HG03432 (cell line): ENCODE measurements at regions not wholly inside any gene's neighbourhood (a gene's known extent, or its start where the extent isn't known, plus 50 kb on each side); places are given as distances from the start of the nearest gene placed in this dataset.
A peak's percentile ranks its signal among the peaks of the same experiment; 100 is the strongest.
"Not testable (repeated sequence)": the region's sequence is repeated elsewhere in the genome, so short reads cannot be mapped to it uniquely, and the experiment has no call there.

Source experiments
- ATAC-seq: cut with Tn5 transposase; IDR thresholded peaks from one replicate; pipeline ENCODE4 v1.9.1; 2021; ENCODE audit warnings: mild to moderate bottlenecking, moderate library complexity; ENCODE audit not compliant: unreplicated experiment

DNA sequence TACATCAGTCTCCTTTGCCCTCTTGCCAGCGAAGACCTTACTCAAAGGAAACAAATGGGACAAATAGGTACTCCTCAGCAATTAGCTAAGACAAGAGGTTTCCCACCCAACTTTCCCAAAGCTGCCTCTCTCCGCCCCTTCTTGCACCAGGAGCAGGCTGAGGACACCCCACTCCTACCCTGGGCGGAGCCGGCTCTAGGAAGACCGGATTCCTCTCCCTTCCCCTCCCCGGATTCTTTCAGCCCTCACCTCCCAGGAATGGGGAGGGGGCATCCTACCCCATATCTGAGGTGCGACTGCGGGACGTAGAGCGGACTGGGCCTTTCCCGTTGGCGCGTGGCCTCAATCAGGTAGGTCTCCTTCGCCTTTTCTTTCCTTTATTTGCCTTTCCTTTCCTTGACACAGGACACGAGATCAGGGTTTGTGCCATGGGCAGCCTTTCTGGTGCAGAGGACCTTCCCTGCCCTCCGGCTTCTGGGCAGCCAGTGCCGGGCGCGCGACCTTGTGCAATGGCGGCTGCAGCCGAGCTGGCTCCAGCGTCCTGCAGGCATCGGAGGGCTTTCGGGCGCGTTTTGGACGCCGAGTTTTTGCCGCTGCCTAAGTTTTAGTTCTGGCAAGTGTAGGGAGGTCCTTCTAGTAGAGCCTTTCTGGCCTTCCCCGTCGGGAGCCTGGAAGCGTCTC lies 279.9 kb downstream of the PLS3 start:
- not testable (repeated sequence) for ATAC-seq

DNA sequence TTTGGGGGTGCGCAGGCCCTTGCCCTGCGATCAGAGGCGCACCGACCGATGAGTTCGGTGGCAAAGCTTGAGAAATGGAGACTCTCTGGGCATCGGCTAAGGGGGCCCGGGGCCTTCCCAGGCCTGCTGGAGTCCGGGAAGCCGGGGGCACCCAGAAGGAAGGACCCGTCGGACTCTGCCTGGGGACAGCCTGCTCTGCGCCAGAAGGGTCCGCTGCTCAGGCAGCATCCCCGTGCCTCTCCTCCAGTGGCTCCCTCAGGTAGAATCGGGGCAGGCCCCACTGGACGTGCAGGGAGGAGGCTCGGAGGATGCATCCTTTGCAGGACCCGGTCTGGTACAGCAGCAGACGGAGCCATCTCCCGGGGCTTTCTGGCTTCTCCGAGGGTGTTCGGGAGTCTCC lies 290.0 kb downstream of the PLS3 start:
- not testable (repeated sequence) for ATAC-seq

GRCh38 chrX:115853260-115853659 lies 292.3 kb downstream of the PLS3 start:
- not testable (repeated sequence) for ATAC-seq

GRCh38 chrX:115881170-115881569 lies 289.4 kb upstream of the AGTR2 start:
- not testable (repeated sequence) for ATAC-seq

DNA sequence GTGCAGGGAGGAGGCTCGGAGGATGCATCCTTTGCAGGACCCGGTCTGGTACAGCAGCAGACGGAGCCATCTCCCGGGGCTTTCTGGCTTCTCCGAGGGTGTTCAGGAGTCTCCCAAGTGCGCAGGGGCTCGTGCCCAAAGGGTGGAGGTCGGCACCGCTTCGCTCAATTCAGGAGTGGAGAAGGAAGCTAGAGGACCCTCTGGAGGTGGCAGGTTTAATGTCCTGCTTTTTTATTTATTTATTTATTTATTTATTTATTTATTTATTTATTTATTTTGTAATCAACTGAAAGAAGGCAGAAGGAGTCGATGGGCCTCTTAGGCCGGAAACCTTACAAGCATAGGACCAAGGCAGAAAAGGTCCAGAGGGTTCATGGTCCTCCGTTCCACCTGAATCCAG lies 286.4 kb upstream of the AGTR2 start:
- not testable (repeated sequence) for ATAC-seq

DNA sequence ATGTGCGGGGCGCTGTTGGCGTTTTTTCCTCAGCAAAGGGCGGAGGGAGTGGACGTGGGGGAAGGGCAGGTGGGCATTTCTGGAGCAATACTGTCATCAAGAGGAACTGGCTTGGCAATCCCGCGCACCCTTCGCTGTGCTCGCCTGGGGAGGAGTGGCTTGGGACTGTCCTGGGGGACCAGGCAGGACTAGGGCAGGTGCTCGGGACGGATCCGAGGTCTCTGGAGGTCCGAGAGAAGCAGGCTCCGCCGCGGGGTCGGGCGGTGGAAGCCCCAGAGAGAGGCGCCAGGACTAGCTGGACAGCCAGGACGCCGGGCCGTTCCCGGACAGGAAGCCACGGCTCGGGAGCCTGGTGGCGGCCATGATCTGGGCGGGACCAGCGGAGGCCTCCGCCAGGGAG lies 282.5 kb upstream of the AGTR2 start:
- ATAC-seq, result not testable (repeated sequence)

GRCh38 chrX:115888519-115888918 lies 282.0 kb upstream of the AGTR2 start:
- ATAC-seq, result not testable (repeated sequence)

DNA sequence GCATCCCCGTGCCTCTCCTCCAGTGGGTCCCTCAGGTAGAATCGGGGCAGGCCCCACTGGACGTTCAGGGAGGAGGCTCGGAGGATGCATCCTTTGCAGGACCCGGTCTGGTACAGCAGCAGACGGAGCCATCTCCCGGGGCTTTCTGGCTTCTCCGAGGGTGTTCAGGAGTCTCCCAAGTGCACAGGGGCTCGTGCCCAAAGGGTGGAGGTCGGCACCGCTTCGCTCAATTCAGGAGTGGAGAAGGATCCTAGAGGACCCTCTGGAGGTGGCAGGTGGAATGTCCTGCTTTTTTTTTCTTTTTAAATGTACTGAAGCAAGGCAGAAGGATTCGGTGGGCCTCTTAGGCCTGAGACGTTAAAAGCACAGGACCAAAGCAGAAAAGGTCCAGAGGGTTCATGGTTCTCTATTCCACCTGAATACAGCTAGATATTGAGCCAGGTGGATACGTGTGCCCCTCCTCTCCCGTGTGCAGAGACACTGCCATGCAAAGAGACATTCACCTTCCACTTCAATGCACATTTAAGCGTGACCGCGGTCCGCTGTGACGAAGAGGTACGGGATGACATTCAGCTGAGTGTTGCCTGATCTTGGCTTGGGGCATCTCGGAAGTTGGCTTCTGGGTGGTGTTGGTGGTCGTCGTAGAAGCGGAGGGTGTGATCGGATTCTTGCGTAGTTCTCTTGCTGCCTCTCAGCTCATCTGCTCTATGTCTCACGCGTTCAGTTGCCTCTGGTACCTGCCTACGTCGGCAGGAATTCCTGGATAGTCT lies 281.2 kb upstream of the AGTR2 start:
- no peak for ATAC-seq

- ATAC-seq, result no peak
These were observed 278.4 kb upstream of the AGTR2 start for GRCh38 chrX:115892056-115892708.

DNA sequence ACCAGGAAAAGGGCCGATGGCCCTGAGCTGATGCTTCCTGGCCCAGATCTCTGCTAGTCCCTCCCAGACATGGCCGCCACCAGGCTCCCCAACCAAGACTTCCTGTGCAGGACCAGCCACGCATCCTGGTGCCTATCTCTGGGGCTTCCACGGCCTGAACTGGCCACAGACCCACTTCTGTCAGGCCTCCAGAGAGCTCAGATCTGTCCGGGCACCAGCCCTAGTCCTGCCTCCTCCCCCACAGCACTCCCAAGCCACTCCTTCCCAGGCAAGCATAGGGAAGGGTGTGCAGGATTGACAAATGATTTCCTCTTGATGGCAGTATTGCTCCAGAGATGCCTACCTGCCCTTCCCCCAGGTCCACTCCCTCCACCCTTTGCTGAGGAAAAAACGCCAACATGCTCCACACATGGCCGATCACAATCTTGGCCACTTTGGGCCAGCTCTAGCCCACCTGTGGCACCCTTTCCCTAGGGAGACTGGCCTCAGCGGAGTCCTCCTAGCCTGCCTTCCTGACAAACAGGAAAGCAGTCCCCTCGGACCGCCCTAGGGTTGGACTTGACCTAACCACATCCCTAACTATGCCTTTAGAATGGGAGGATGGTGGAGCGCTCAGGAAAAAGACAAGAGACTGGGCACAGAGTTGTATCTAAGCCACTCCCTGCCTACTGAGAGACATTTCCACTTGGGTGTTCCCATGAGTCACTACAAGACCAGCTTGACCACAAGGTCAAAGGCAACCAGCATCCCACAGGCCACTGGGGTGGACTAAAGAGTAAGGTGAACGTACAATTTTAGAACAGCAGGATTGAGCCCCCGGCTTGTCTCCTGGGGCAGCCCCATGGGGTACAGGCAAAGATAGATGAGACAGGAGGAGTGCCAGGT lies 277.5 kb upstream of the AGTR2 start:
- peak; percentile 73 for ATAC-seq

- ATAC-seq, result peak; percentile 38
These were observed 276.5 kb upstream of the AGTR2 start for GRCh38 chrX:115894087-115894486.

DNA sequence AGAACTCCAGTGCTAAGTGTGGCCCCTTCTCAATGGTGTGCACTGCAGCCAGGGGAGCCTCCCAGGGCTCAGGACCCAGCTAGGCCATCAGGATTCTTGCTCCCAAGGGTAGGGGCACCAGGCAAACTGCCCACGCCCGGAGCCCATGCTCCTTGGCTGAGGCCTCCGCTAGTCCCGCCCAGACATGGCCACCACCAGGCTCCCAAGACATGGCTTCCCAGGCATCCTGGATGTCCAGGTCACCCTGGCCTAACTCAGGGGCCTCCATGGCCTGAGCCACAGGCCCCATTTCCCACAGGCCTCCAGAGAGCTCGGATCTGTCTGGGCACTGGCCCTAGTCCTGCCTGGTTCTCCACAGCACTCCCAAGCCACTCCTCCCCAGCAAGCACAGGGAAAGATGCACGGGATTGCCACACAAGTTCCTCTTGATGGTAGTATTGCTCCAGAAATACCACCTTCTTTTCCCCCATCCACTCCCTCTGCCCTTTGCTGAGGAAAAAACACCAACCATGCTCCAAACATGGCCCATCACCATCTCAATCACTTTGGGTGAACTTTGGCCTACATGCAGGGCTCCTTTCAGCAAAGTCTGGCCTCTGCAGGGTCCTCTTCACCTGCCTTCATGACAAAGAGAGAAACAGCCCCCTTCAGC lies 274.7 kb upstream of the AGTR2 start:
- no peak for ATAC-seq

GRCh38 chrX:115896362-115896761 lies 274.2 kb upstream of the AGTR2 start:
- ATAC-seq, result no peak

DNA sequence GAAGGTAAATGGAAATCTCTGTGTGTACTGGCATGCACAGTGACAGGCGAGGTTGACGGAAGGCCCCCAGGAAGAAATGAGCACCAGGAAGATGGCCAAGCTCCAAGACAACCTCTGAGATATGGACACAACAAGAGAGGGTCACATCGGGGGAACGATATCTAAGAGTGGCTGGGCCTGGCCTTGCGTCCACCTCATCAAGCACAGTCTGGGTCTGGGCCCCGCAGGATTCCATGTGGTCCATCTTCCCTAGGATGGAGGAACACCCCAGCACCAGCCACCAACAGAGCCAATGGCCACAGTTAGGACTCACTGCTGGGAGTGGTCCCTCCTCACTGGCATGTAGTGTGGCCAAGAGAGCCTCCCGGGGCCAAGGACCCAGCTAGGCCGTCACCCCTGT lies 272.6 kb upstream of the AGTR2 start:
- ATAC-seq, result no peak

DNA sequence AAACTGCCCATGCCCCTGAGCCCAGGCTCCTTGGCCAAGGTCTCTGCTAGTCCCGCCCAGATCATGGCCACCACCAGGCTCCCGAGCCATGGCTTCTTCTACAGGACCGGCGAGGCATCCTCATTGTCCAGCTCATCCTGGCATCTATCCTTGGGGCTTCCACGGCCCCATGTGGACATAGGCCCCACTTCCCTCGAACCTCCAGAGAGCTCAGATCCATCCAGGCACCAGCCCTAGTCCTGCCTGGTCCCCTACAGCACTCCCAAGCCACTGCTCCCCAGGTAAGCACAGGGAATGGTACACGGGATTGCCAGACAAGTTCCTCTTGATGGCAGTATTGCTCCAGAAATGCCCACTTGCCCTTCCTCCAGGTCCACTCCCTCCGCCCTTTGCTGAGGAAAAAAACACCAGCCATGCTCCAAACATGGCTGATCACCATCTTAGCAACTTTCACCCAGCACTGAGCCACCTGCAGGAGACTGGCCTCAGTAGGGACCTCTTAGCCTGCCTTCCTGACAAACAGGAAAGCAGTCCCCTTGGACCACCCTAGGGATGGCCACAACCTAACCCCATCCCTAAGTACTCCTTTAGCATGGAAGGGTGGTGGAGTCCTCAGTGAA lies 272.1 kb upstream of the AGTR2 start:
- peak; percentile 61 for ATAC-seq

DNA sequence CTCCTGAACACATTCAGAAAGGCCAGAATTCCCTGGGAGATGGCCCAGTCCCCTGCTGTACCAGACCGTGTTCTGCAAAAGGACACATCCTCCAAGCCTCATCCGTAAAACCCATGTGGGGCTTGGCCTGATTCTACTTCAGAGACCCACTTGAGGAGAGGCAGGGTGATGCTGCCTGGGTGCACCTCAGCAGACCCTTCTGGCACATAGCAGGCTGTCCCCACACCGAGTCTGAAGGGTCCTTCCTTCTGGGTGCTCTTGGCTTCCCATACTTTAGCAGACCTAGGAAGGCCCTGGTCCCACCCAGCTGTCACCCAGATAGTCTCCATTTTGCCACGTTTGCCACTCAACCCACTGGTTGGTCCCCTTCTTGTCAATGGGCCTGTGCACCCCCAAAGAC lies 270.1 kb upstream of the AGTR2 start:
- no peak for ATAC-seq

DNA sequence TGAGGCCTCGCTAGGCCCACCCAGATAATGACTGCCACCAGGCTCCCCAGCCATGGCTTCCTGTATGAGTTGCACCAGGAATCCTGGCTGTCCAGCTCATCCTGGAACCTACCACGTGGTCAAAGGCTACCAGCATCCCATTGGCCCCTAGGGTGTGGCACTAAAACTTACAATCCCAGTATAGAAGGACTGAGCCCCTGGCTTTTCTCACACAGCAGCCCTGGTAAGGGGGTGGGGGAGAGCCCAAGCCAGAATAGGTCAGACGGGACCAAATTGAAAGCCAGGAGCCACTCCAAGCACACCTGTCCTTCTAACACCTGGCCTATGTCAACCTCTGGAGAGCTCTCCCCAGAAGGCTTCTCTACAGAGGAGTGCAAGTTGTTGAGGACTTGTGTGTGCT lies 269.3 kb upstream of the AGTR2 start:
- ATAC-seq, result no peak

DNA sequence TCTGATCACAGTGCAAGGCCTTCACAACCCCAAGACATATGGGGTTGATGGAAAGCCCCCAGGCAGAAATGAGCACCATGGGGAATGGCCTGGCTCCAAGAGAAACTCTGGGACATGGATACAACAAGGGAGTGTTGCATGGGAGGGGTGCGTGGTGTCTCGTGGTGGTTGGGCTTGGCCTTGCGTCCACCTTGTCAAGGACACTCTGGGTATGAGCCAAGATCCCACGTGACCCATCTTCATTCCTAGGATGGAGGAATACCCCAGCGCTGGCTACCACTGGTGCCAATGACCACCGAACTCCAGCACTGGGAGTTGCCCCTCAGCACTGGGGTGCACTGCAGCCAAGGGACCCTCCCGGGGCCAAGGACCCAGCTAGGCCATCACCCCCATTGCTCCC lies 267.5 kb upstream of the AGTR2 start:
- no peak for ATAC-seq

DNA sequence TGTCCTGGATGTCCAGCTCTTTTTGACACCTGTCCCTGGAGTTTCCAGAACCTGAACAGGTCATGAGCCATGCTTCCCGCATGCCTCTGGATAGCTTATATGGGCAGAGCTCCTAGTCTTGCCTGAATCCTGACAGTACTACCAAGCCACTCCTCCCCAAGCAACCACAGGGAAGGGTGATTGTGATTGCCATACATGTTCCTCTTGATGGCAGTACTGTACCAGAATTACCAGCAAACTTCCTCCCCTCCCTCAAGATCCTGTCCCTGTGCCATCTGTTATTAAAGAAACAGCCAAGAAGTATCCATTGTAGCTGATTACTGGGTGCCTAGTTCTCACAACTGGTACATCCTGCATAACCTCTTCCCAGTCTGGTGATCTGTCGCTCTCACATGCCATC lies 264.3 kb upstream of the AGTR2 start:
- no peak for ATAC-seq

GRCh38 chrX:115906881-115907280 lies 263.7 kb upstream of the AGTR2 start:
- ATAC-seq, result no peak
